GM19372 (cell line): ENCODE measurements at regions not wholly inside any gene's neighbourhood (a gene's known extent, or its start where the extent isn't known, plus 50 kb on each side); places are given as distances from the start of the nearest gene placed in this dataset.
"Not testable (repeated sequence)": the region's sequence is repeated elsewhere in the genome, so short reads cannot be mapped to it uniquely, and the experiment has no call there.

Experiments
- ATAC-seq: cut with Tn5 transposase; IDR thresholded peaks from one replicate; pipeline ENCODE4 v1.9.1; 2021; ENCODE audit warnings: mild to moderate bottlenecking, low read depth, moderate library complexity; ENCODE audit not compliant: unreplicated experiment

GRCh38 chr4:106541253-106541652 lies 172.7 kb upstream of the GIMD1 start:
- no peak for ATAC-seq

- no peak for ATAC-seq
Observed at GRCh38 chr4:106530821-106531220, 162.2 kb upstream of the GIMD1 start.

GRCh38 chr4:106530024-106530361 lies 161.4 kb upstream of the GIMD1 start:
- ATAC-seq: no peak

GRCh38 chr4:106529348-106530023 lies 160.9 kb upstream of the GIMD1 start:
- no peak for ATAC-seq

DNA sequence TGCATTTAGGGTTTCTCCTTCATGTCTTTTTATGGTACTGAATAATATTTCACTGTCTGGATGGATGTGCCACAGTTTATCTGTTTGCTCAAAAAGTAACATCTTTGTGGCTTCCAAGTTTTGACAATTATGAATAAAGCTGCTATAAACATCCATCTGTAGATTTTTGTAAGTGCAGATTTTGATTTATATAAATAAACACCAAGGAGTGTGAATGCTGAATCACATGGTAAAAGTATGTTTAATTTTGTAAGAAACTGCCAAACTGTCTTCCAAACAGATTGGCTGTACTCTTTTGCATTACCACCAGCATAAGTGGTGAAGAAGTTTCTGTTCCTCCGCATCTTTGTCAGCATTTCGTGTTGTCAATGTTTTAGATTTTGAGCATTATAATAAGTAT lies 158.7 kb upstream of the GIMD1 start:
- ATAC-seq: no peak

GRCh38 chr4:106525425-106525824 lies 156.8 kb upstream of the GIMD1 start:
- ATAC-seq: not testable (repeated sequence)

DNA sequence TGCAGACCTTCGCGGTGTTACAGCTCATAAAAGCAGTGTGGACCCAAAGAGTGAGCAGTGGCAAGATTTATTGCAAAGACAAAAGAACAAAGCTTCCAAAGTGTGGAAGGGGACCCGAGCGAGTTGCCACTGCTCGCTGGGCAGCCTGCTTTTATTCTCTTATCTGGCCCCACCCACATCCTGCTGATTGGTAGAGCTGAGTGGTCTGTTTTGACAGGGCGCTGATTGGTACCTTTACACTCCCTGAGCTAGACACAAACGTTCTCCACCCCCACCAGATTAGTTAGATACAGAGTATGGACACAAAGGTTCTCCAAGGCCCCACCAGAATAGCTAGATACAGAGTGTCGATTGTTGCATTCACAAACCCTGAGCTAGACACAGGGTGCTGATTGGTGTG lies 156.2 kb upstream of the GIMD1 start:
- not testable (repeated sequence) for ATAC-seq

DNA sequence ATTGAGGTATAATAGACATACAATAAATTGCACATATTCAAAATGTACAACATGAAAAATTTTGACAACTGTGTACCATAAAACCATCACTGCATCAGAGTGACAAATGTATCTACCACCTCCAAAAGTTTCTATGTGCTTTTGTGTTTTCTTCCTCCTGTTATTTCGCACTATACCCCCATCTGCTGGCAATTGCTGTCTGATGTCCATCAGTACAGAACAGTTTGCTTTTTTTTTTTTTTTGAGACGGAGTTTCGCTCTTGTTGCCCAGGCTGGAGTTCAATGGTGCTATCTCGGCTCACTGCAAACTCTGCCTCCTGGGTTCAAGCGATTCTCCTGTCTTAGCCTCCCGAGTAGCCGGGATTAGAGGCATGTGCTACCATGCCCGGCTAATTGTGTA lies 154.3 kb upstream of the GIMD1 start:
- ATAC-seq: no peak

GRCh38 chr4:106512706-106513105 lies 144.1 kb upstream of the GIMD1 start:
- no peak for ATAC-seq

GRCh38 chr4:106507440-106507839 lies 138.9 kb upstream of the GIMD1 start:
- no peak for ATAC-seq

- no peak for ATAC-seq
Observed at GRCh38 chr4:106503116-106504050, 134.8 kb upstream of the GIMD1 start.

GRCh38 chr4:106502106-106502699 lies 133.6 kb upstream of the GIMD1 start:
- ATAC-seq: peak; percentile 84

DNA sequence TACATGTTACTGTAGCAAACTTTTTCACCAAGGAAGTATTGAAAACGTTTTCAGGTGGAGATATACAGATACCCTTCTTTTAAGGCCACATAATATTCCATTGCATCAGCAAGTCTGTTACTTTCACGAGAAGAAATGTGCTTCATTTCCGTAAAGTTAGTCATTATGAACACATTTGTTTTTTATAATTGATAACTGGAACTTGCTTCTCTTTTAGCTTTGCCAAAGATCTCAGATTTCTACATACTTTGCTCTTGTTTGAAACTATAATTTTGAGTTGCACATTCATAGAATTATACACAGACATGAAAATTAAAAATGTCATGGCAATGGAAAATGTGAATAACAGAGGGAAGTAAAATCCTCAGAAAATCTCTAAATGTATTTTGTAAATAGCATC lies 128.7 kb upstream of the GIMD1 start:
- no peak for ATAC-seq

DNA sequence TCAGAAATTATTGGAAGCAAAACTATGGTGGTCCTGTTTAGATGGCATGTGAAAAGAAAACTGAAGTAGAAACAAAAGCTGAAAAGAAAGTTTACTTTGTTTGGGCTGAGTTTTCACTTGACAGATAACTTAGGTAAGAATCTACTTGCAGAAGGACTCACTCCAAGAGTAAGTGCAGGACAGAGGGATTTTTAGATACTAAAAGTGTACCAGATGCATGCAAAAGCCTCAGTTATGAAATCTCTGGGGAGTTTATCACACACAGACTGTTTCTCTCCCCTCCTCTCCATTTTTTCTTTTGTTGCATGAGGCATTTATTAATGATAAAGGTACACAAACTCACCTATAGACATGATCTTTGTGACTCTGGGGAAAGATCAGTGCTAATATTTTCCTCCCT lies 127.5 kb upstream of the GIMD1 start:
- ATAC-seq: no peak

- no peak for ATAC-seq
Observed at GRCh38 chr4:106495476-106495875, 126.9 kb upstream of the GIMD1 start.

DNA sequence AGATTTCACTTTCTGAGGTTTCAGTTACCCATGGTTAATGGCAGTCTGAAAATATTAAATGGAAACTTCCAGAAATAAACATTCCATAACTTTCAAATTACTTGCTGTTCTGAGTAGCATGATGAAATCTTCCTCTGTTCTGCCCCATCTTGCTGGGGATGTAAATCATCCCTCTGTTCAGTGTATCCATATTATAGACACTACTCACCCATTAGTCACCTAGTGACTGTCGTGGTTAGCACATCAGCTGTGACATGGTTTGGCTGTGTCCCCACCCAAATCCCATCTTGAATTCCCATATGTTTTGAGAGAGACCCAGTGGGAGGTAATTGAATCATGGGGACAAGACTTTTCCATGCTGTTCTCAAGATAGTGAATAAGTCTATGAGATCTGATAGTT lies 125.5 kb upstream of the GIMD1 start:
- ATAC-seq: no peak

- no peak for ATAC-seq
Observed at GRCh38 chr4:106493086-106493485, 124.5 kb upstream of the GIMD1 start.

DNA sequence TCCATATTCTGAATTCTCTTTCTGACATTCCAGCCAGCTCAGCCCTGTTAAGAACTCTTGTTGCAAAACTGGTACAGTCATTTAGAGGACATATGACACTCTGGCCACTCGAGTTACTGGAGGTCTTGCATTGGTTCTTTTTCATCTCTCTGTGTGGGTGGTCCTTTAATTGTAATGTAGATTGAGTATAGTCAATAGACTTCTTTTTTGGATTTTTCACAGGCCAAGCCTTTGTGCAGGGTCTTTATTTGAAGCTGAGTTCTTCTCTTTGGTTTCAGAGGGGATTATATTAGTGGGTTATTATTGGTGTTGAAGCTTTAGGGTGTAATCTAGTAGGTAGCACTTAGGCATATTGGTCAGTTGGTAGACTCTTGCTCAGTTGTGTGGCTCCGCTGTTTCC lies 118.0 kb upstream of the GIMD1 start:
- ATAC-seq: no peak

- ATAC-seq: no peak
Observed at GRCh38 chr4:106481801-106482200, 113.2 kb upstream of the GIMD1 start.

GRCh38 chr4:106478152-106478551 lies 109.6 kb upstream of the GIMD1 start:
- ATAC-seq: no peak

DNA sequence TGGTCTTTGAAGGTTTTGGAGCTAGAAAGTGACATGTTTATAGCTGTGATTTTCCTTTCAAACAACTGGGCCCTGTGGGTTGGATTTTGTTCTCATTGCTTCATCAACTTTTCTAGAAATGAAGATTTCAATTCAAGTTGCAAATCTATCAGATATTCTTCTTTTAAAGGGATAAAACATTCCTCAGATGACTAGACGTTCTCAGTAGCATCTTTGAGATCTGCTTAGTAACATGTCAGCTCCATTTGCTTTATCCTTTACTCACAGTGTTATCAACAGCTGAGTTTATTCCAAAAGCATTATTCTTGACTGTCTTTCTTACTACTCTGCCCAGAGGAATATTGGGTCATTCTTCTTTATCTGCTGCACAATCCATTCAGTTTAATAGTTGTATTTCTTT lies 108.2 kb upstream of the GIMD1 start:
- ATAC-seq: no peak

DNA sequence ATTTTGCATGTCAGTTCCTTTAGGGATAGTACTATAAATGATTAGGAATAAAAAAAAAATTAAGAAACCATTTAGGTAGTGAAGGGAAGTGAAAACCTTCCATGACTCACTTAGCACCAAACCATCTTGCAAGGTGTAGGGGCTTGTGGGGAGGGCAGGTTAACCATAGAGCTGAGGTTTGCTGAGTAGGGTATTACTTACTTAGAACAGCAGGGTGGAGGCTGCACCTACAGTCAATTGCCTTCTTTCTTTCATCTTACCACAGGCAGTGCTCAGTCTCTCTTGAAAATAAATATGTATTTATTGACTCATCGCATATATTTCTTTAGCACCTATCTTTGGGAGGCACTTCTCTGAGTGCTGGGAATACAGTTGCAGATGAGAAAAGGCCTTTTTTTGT lies 104.9 kb upstream of the GIMD1 start:
- ATAC-seq: no peak
